GM12878 (cell line): ENCODE measurements at regions not wholly inside any gene's neighbourhood (a gene's known extent, or its start where the extent isn't known, plus 50 kb on each side); places are given as distances from the start of the nearest gene placed in this dataset.

Experiments
- ATAC-seq: fragments of 200-7000 bp; cut with Tn5 transposase; 3 replicates; pipeline ENCODE4 v1.9.1; 2020; ENCODE audit warnings: mild to moderate bottlenecking, moderate library complexity
- BruUV-seq: library from RNA; stranded (reverse); fragments of 400-500 nt; replicated peaks from 2 replicates; lab custom pipeline; 2021; lab: Mats Ljungman, UMichigan
- CTCF ChIA-PET: fragments of 300-600 bp; sonication (Branson Sonifier 250); formaldehyde crosslinking; extraction: SDS; loops from one replicate; lab custom pipeline; 2021; ENCODE audit warnings: inconsistent platforms; lab: Yijun Ruan, JAX
- POLR2A ChIA-PET: fragments of 350-600 bp; formaldehyde crosslinking; extraction: SDS; loops from one replicate; lab custom pipeline; 2021; ENCODE audit warnings: inconsistent platforms; lab: Charles Lee
- RAD21 ChIA-PET: fragments of 300-600 bp; sonication (Branson Sonifier 250); formaldehyde crosslinking; loops from one replicate; lab custom pipeline; 2023; ENCODE audit warnings: antibody characterized with exemption; ENCODE audit not compliant: unreplicated experiment; lab: Charles Lee
- SMC1A ChIA-PET: fragments of 300-600 bp; sonication (Branson Sonifier 250); formaldehyde crosslinking; loops from one replicate; lab custom pipeline; 2023; ENCODE audit not compliant: unreplicated experiment, uncharacterized antibody; lab: Charles Lee
- DNase-seq: peaks from one replicate; pipeline ENCODE4 v3.0.0-alpha.2; 2011; ENCODE audit warnings: low read depth, low spot score
- FAIRE-seq: peaks from 3 replicates; lab custom pipeline; 2011; peaks lifted over from hg19 to GRCh38; lab: Jason Lieb, UNC
- H2AFZ ChIP-seq: 2 replicates; pipeline ENCODE4 v1.6.0; 2011; ENCODE audit warnings: low read depth, low read length, control low read depth; ENCODE audit not compliant: control insufficient read depth
- H3K27ac ChIP-seq: 2 replicates; pipeline ENCODE4 v1.5.1; 2011; ENCODE audit warnings: control low read depth; ENCODE audit not compliant: control insufficient read depth, insufficient read depth
- H3K27me3 ChIP-seq, 2 experiments: replicated peaks in 1 of 2; 2 replicates each; pipeline versions ENCODE4 v1.6.0 to v1.6.1; 2011; ENCODE audit warnings: low read length in 1 of 2; ENCODE audit not compliant: control insufficient read depth in 2 of 2, insufficient read depth in 2 of 2
- H3K36me3 ChIP-seq, 2 experiments: 2 replicates each; pipeline ENCODE4 v1.5.1; 2011; ENCODE audit warnings: low read length in 1 of 2; ENCODE audit not compliant: control insufficient read depth in 2 of 2, insufficient read depth in 2 of 2
- H3K4me1 ChIP-seq: 2 replicates; pipeline ENCODE4 v1.6.1; 2011; ENCODE audit warnings: mild to moderate bottlenecking, low read length, moderate library complexity, mixed read lengths; ENCODE audit not compliant: control insufficient read depth, insufficient read depth
- H3K4me2 ChIP-seq: 2 replicates; pipeline ENCODE4 v1.6.0; 2011; ENCODE audit warnings: control low read depth; ENCODE audit not compliant: control insufficient read depth, insufficient read depth
- H3K4me3 ChIP-seq: fragments of 200-600 bp; sonication (generic); 2 replicates; pipeline ENCODE4 v1.5.1; 2016
- H3K79me2 ChIP-seq: 2 replicates; pipeline ENCODE4 v1.6.0; 2011; ENCODE audit warnings: low read length; ENCODE audit not compliant: control insufficient read depth, insufficient read depth
- H3K9ac ChIP-seq: 2 replicates; pipeline ENCODE4 v1.8.0; 2011; ENCODE audit warnings: low read length, control low read depth, mixed read lengths; ENCODE audit not compliant: control insufficient read depth, insufficient read depth
- H3K9me3 ChIP-seq: replicated peaks from 3 replicates; pipeline ENCODE4 v1.5.1; 2011; ENCODE audit warnings: mild to moderate bottlenecking, low read length; ENCODE audit not compliant: control insufficient read depth, insufficient read depth
- H4K20me1 ChIP-seq: 2 replicates; pipeline ENCODE4 v1.6.0; 2011; ENCODE audit not compliant: control insufficient read depth, insufficient read depth
- CBX3 ChIP-seq: fragments of 200-600 bp; sonication (generic); IDR thresholded peaks from 2 replicates; pipeline ENCODE4 v1.6.1; 2016; ENCODE audit warnings: low read depth, borderline replicate concordance
- CHD1 ChIP-seq: IDR thresholded peaks from 2 replicates; pipeline ENCODE4 v1.6.1; 2012; ENCODE audit warnings: low read depth, low read length, improper control_type of control experiment
- IKZF1 ChIP-seq: fragments of 450-650 bp; conservative IDR thresholded peaks from 2 replicates; pipeline ENCODE4 v1.6.1; 2017; ENCODE audit warnings: antibody characterized with exemption, mild to moderate bottlenecking
- IKZF2 ChIP-seq, 2 experiments: fragments of 450-650 bp; IDR thresholded peaks; 2 replicates each; pipeline ENCODE4 v1.6.1; 2017; ENCODE audit warnings: mild to moderate bottlenecking in 2 of 2, moderate library complexity in 2 of 2
- KAT2A ChIP-seq: conservative IDR thresholded peaks from 2 replicates; pipeline ENCODE4 v1.6.1; 2011; ENCODE audit warnings: low read depth, low read length; ENCODE audit not compliant: control insufficient read depth
- KLF5 ChIP-seq: fragments of 450-650 bp; IDR thresholded peaks from 2 replicates; pipeline ENCODE4 v1.6.1; 2014; ENCODE audit warnings: mild to moderate bottlenecking; ENCODE audit not compliant: partially characterized antibody
- MTA2 ChIP-seq: fragments of 450-650 bp; IDR thresholded peaks from 2 replicates; pipeline ENCODE4 v1.6.1; 2016; ENCODE audit warnings: low read depth, mild to moderate bottlenecking, moderate library complexity
- NFXL1 ChIP-seq: fragments of 450-650 bp; IDR thresholded peaks from 2 replicates; pipeline ENCODE4 v1.6.1; 2017; ENCODE audit warnings: antibody characterized with exemption, mild to moderate bottlenecking, borderline replicate concordance
- PAX8 ChIP-seq: fragments of 450-650 bp; IDR thresholded peaks from 2 replicates; pipeline ENCODE4 v1.6.1; 2017; ENCODE audit warnings: mild to moderate bottlenecking, moderate library complexity
- PKNOX1 ChIP-seq: fragments of 450-650 bp; IDR thresholded peaks from 2 replicates; pipeline ENCODE4 v1.6.1; 2016; ENCODE audit warnings: mild to moderate bottlenecking
- POU2F2 ChIP-seq: IDR thresholded peaks from 3 replicates; pipeline ENCODE4 v1.6.1; 2011; ENCODE audit warnings: low read depth, mild to moderate bottlenecking, low read length, borderline replicate concordance
- PRDM15 ChIP-seq: fragments of 450-650 bp; formaldehyde crosslinking; IDR thresholded peaks from 2 replicates; pipeline ENCODE4 v1.4.0; 2020; ENCODE audit warnings: mild to moderate bottlenecking, moderate library complexity
- RCOR1 ChIP-seq: conservative IDR thresholded peaks from 2 replicates; pipeline ENCODE4 v1.6.1; 2012; ENCODE audit warnings: low read depth, low read length, improper control_type of control experiment
- REST ChIP-seq: IDR thresholded peaks from 2 replicates; pipeline ENCODE4 v1.6.1; 2012; ENCODE audit warnings: mild to moderate bottlenecking, low read depth, low read length
- SMC3 ChIP-seq: IDR thresholded peaks from 2 replicates; pipeline ENCODE4 v1.6.1; 2011; ENCODE audit warnings: low read length, improper control_type of control experiment, borderline replicate concordance
- TBL1XR1 ChIP-seq: IDR thresholded peaks from 2 replicates; pipeline ENCODE4 v1.6.1; 2012; ENCODE audit warnings: low read depth, low read length, improper control_type of control experiment
- ZNF217 ChIP-seq: fragments of 450-650 bp; IDR thresholded peaks from 2 replicates; pipeline ENCODE4 v1.6.1; 2017; ENCODE audit warnings: antibody characterized with exemption, mild to moderate bottlenecking
- WGBS: methylation state at CpG from one replicate; pipeline ENCODE4 v1.1.6; 2016; ENCODE audit warnings: low lambda C conversion rate; ENCODE audit not compliant: insufficient replicate concordance, insufficient coverage; ENCODE audit errors: missing lambda C conversion rate; 5-methylcytosine and 5-hydroxymethylcytosine counted together
- in situ Hi-C: fragments of 300-500 bp; cut with MboI; formaldehyde crosslinking; loops from 9 replicates; pipeline ENCODE4 v1.14.3; 2018; ENCODE audit warnings: mixed read lengths
- intact Hi-C: fragments of 100-400 bp; cut with micrococcal nuclease; formaldehyde crosslinking; loops from one replicate; pipeline ENCODE4 v1.14.2; 2022; ENCODE audit not compliant: unreplicated experiment

GRCh38 chr16:72247821-72248253, 75.9 kb upstream of the PMFBP1 start:
- Histone ChIP-seq H3K4me1 (peaks cover 7% of the 10 kb centered on the region), H3K27ac (no peak overlapping the region), H3K4me3 (no peak overlapping the region), H3K27me3 (no peaks in the 10 kb centered on the region), H4K20me1 (no peaks in the 10 kb centered on the region), H2AFZ (no peak overlapping the region), H3K9ac (no peak overlapping the region), H3K9me3 (no peaks in the 10 kb centered on the region), H3K79me2 (no peaks in the 10 kb centered on the region), H3K36me3 (no peaks in the 10 kb centered on the region), H3K4me2 (no peak overlapping the region)
- BruUV-seq: no TSS peak
- intact Hi-C loops (loop anchor here (10.0 kb wide), 1 partner anchor 123 kb away; no protein-coding TSS in a partner anchor), in situ Hi-C loops (no loop called here)
- POLR2A ChIA-PET: no interaction called here
- CTCF ChIA-PET: no interaction called here
- 35% methylated on average over 5 of the region's 5 CpGs for WGBS
- no peak for DNase-seq
- ATAC-seq: no peak
- FAIRE-seq: no peak
- RAD21 ChIA-PET: no interaction called here
- SMC1A ChIA-PET: interaction anchor here (1.3 to 1.9 kb wide), 3 partner anchors 13 to 30 kb away, joined by 3 to 4 read pairs (median 3); no protein-coding TSS in a partner anchor
- no peak for TF ChIP-seq KAT2A
- TF ChIP-seq PKNOX1: no peak
- no peak for TF ChIP-seq IKZF2 (IDR thresholded peaks at IDR 0.05)
- TF ChIP-seq RCOR1: no peak
- no peak for TF ChIP-seq MTA2
- no peak for TF ChIP-seq REST
- no peak for TF ChIP-seq CBX3
- TF ChIP-seq POU2F2: no peak
- no peak for TF ChIP-seq IKZF1
- TF ChIP-seq CHD1: no peak
- TF ChIP-seq ZNF217: no peak
- TF ChIP-seq NFXL1: no peak
- no peak for TF ChIP-seq PRDM15 (CRISPR knock-in tag)
- no peak for TF ChIP-seq TBL1XR1
- no peak for TF ChIP-seq SMC3
- TF ChIP-seq PAX8: no peak
- TF ChIP-seq KLF5: no peak
